GM06990 (cell line): ENCODE measurements at regions not wholly inside any gene's neighbourhood (a gene's known extent, or its start where the extent isn't known, plus 50 kb on each side); places are given as distances from the start of the nearest gene placed in this dataset.

ENCODE experiments used
- DNase-seq: peaks from one replicate; pipeline ENCODE4 v3.0.0-alpha.2; 2011; ENCODE audit not compliant: insufficient read length; ENCODE audit errors: extremely low read depth
- H3K27me3 ChIP-seq: replicated peaks from 2 replicates; pipeline ENCODE4 v1.6.0; 2011; ENCODE audit warnings: low read length; ENCODE audit not compliant: control insufficient read depth, insufficient read depth
- H3K36me3 ChIP-seq: 2 replicates; pipeline ENCODE4 v1.5.1; 2011; ENCODE audit warnings: low read length; ENCODE audit not compliant: control insufficient read depth, insufficient read depth
- H3K4me3 ChIP-seq: replicated peaks from 2 replicates; pipeline ENCODE4 v1.5.1; 2011; ENCODE audit warnings: low read depth, mild to moderate bottlenecking, control low read depth, low read length
- CTCF ChIP-seq: IDR thresholded peaks from 2 replicates; pipeline ENCODE4 v1.5.1; 2011; ENCODE audit warnings: low read length, control low read depth, mild to moderate bottlenecking, inconsistent platforms; ENCODE audit not compliant: insufficient read depth, poor library complexity, severe bottlenecking

- Histone ChIP-seq H3K4me3 (no peak overlapping the region), H3K36me3 (no peaks in the 10 kb centered on the region), H3K27me3 (no peaks in the 10 kb centered on the region)
- no peak for TF ChIP-seq CTCF
- no peak for DNase-seq
Observed at GRCh38 chrY:15455133-15455937, 931.0 kb downstream of the NLGN4Y start.

GRCh38 chrY:15455980-15456469 is 931.7 kb downstream of the NLGN4Y start:
- H3K4me3 ChIP-seq = no peak overlapping the region
- TF ChIP-seq CTCF = no peak
- H3K36me3 ChIP-seq = no peaks in the 10 kb centered on the region
- DNase-seq = no peak
- no peaks in the 10 kb centered on the region for H3K27me3 ChIP-seq

GRCh38 chrY:15456491-15456890 is 932.2 kb downstream of the NLGN4Y start:
- no peak overlapping the region for H3K4me3 ChIP-seq

GRCh38 chrY:15457682-15458081 is 933.4 kb downstream of the NLGN4Y start:
- Histone ChIP-seq H3K4me3 (no peak overlapping the region), H3K27me3 (no peaks in the 10 kb centered on the region), H3K36me3 (no peaks in the 10 kb centered on the region)
- TF ChIP-seq CTCF = no peak
- no peak for DNase-seq

More at GRCh38 chrY:15456491-15456890, 932.2 kb downstream of the NLGN4Y start:
- Histone ChIP-seq H3K27me3 (no peaks in the 10 kb centered on the region), H3K36me3 (no peaks in the 10 kb centered on the region)
- no peak for DNase-seq
- TF ChIP-seq CTCF = no peak

- Histone ChIP-seq H3K36me3 (no peaks in the 10 kb centered on the region), H3K27me3 (no peaks in the 10 kb centered on the region), H3K4me3 (no peak overlapping the region)
- no peak for DNase-seq
- TF ChIP-seq CTCF = no peak
Observed at GRCh38 chrY:15458426-15458825, 934.1 kb downstream of the NLGN4Y start.
